HG03025 (cell line): ENCODE measurements at regions not wholly inside any gene's neighbourhood (a gene's known extent, or its start where the extent isn't known, plus 50 kb on each side); places are given as distances from the start of the nearest gene placed in this dataset.

Experiments used
- ATAC-seq: cut with Tn5 transposase; IDR thresholded peaks from one replicate; pipeline ENCODE4 v1.9.1; 2021; ENCODE audit warnings: mild to moderate bottlenecking, moderate library complexity; ENCODE audit not compliant: unreplicated experiment, low FRiP score

GRCh38 chr5:173793648-173794548 lies 94.3 kb upstream of the CPEB4 start:
- no peak for ATAC-seq

- no peak for ATAC-seq
These were observed 93.2 kb upstream of the CPEB4 start for GRCh38 chr5:173794901-173795416.

- ATAC-seq: no peak
These were observed 92.5 kb upstream of the CPEB4 start for GRCh38 chr5:173795601-173796000.

DNA sequence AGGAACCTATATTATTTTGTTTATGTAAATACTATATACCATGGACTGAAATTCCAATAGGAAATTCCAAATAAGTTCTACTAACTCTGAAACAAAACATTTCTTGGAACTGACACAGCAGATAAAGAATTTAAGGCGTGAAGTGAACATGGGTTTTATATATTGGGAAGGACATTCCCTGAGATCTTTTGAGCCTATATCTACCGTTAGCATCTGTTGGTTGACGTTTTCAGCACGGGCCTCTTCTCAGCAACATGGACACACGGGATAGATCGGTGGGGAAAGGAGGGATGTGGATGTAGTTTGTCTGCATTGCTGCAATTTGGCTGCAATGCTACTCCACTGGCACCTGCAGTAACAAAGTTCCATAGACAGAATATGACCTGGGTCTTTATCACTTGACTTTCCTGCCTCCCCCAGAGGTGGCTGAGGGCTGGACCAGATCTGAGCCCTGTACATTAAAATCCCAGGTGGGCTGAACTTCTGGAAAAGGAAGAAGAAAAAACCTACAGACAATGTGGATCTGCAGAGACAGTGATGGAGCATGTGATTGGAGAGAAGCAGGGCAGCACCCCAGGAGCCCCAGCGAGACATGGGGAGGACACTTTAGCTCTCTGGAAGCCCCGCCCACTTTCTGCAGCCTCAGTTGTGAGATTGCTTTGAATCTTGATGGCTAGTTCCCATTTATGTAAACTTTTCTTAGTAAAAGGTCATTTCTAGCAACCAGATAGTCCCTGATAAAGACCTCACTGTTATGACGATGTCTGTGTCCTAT lies 91.2 kb upstream of the CPEB4 start:
- no peak for ATAC-seq

DNA sequence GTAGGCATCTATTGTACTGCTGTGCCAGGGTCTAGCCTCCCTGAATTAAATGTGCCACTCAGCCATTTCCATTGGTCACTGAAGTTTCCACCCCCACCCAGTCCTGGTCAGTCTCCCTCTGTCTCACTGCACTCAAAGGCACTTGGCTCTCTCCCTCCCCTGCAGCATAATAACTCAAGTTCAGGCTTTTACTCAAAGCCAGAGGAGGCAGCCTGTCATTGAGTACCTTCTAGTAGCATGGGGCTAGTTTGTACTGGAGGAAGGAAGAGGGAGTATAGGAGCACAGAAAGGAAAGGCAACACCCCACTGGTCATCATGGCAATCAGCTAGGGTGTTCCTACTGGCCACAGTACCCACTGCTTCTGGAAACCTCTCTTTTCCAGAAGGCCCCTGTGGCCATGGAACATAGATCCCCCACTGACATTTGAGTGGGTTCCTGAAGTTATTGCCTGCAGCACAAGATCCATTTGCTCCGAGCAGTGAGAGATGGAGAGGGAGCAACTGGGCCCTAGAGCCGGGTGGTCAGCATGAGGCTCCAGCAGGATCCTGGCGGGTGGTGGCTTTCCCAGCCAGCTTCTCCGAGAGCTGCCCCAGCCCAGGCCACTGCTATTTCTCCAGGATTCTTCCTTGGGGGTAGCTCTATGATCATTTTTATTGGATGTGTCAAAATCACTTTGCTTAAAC lies 89.9 kb upstream of the CPEB4 start:
- no peak for ATAC-seq

GRCh38 chr5:173800340-173800739 lies 87.8 kb upstream of the CPEB4 start:
- no peak for ATAC-seq

DNA sequence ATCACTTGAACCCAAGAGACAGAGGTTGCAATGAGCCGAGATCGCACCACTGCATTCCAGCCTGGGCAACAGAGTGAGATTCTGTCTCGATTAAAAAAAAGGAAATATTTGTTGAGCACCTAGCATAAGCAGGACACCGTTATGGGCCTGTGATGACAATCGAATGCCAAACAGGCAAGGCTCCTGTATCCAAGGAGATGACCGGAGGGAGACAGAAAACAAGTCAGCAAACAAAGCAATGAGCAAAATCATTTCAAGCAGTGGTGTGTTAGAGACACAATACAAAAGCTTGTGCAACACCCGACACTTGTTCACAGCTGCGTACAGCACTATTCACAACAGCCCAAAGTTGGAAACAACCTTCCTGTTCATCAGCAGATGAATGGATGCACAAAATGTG lies 87.1 kb upstream of the CPEB4 start:
- ATAC-seq: no peak

DNA sequence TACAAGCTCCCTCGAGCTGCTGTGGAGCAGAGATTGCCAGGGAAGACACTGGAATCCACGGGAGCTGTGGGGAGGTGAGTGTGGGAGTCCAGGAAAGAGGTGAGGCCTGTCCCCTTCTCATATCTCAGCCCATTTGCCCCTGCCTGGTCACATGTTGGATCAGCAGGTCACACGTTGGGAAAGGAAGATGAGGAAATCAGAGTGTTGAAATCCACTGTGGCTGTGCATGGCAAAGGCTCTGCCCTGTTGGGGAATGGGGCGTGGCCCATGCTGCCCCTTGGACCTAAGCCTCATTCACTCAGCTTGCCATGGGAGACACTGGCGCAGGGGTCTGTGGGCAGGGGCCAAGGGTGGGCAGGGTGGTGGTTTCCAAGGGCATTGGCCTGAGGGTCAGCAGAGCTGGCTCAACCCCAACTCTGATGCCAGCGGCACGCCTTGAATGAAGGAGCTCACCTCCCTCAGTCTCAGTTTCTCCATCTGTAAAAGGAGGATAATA lies 85.4 kb upstream of the CPEB4 start:
- ATAC-seq: no peak

DNA sequence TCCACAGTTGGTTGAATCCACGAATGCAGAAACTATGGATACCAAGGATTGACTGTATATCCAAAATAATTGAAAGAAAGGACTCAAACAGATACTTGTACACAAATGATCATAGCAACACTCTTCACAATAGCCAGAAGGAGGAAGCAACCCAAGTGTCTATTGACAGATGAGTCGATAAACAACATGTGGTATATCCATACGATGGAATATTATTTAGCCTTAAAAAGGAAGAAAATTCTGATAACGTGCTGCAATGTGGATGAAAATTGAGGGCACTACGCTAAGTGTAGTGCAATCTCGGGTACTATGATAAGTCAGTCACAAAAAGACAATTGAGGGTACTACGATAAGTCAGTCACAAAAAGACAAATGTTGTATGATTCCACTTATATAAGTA lies 83.6 kb upstream of the CPEB4 start:
- no peak for ATAC-seq

GRCh38 chr5:173806270-173807035 lies 81.7 kb upstream of the CPEB4 start:
- no peak for ATAC-seq

DNA sequence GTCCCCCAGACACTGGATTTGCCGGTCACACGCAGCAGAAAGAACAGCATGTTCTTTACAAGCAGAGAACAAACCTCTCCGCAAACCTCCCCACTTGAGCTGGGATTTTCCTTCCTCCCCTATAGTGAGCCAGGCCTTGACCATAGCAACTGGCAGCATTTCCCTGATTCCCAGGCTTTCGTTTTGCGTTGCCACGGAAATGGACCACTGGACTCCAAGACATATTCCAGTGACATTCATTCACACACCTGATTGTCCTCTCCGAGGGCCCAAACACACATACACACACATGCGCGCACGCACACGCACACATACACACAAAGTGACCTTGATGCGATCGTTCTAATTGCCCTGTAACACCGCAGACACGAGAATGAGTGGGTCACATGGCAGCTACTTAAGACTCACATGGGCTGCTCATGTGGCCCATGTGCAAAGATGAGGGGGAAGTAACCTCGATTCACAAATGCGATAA lies 80.9 kb upstream of the CPEB4 start:
- ATAC-seq: no peak

GRCh38 chr5:173808079-173808808 lies 79.9 kb upstream of the CPEB4 start:
- ATAC-seq: no peak

DNA sequence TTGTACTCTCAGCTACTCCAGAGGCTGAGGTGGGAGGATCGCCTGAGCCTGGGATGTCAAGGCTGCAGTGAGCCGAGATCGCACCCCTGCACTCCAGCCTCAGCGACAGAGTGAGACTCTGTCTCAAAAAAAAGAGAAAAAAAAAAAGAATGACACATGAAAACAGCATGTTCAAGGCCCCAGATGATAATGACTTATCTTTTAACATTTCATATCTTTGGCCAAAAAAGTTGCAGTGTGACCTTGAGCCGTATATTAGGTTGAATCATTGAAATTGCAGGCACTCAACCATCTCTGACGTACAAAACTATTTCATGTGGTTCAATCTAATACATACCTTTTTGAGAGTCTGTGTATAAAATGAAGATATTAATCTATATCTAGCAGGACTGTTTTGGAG lies 79.1 kb upstream of the CPEB4 start:
- ATAC-seq: no peak

GRCh38 chr5:173812811-173813550 lies 75.2 kb upstream of the CPEB4 start:
- no peak for ATAC-seq

DNA sequence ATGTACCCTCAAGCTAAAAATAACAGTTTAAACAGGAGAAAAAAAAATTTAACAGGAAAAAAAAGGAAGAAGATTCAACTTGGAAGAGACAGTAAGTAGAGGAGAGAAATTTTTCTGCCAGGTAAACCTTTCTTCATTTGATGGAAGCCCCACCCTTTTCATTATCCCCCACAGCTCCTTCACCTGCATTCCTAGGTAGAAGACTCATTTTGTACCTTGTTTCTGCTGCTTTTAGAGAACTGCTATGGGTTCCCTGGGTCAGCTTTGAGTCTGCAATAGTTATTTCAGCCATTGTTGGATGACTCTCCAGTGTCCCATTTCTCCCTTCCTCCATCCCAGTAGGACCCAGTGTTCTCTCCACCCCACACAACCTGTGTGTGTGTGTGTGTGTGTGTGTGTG lies 74.1 kb upstream of the CPEB4 start:
- ATAC-seq: no peak

DNA sequence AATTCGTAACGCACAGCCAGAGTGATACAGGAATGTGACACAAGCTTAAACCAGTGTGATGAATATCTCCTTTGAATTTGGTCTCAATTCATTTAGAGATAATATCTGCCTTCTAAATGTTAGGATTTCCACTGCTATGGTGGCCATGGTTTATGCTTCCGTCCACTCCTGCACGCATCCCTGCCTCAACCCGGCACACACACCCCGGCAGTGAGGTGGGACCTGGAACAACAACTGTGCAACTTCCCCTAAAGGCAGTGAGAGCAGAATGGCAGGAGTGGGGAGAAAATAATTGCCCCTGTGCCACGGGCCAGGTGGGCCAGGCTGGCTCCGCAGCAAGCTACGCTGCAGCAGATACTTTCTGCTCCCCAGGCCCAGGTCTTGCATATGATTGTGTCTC lies 72.6 kb upstream of the CPEB4 start:
- no peak for ATAC-seq

DNA sequence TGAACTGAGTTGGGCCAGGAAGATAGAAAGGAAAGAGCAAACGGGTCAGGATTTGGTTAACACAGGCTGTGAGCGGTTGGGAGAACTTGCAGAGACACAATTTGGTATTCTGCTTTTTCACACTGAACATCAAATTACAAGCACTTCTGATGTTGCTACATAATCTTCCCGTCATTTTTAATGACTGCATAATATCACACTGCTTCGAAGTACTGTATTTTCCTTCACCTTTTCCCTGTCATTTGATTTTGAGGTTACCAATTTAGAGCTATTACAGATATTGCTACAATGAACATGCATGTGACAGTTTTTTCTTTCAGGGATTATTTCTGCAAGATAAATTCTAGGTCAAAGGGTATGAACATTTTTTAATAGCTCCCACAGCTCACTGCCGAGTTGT lies 71.4 kb upstream of the CPEB4 start:
- ATAC-seq: no peak

GRCh38 chr5:173817561-173817960 lies 70.6 kb upstream of the CPEB4 start:
- ATAC-seq: no peak

DNA sequence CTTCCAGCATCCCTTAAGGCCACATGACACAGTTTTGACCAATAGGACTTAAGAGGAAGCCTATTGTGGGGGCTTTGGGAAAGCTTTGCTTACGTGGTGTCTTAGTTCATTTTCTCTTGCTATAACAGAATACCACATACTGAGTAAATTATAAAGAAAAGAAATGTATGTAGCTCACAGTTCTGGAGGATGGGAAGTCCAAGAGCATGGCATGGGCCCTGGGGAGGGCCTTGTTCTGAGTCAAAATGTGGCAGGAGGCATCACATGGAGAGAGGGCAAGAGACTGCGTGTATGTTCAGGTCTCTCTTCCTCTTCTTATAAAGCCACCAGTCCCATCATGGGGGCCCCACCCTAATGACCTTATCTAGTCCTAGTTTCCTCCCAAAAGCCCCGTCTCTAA lies 68.6 kb upstream of the CPEB4 start:
- ATAC-seq: no peak
